HCT116 (cell line): ENCODE measurements at regions not wholly inside any gene's neighbourhood (a gene's known extent, or its start where the extent isn't known, plus 50 kb on each side); places are given as distances from the start of the nearest gene placed in this dataset.

Experiments
- POLR2AphosphoS5 ChIP-seq: IDR thresholded peaks from 2 replicates; pipeline ENCODE4 v1.6.1; 2011; ENCODE audit warnings: mild to moderate bottlenecking, low read depth, low read length, moderate library complexity
- SIN3A ChIP-seq: IDR thresholded peaks from 2 replicates; pipeline ENCODE4 v1.6.1; 2012; ENCODE audit warnings: low read depth
- TF ChIP-seq, protein P1 (sequence below), 3 experiments: fragments of 200-600 bp in 1 of 3; sonication (generic) in 1 of 3; IDR thresholded peaks in 2 of 3; conservative IDR thresholded peaks in 1 of 3; 2 replicates each; pipeline ENCODE4 v1.5.1; 2012 to 2017; ENCODE audit warnings: low read depth in 2 of 3, low read length in 2 of 3, antibody characterized with exemption in 1 of 3, borderline replicate concordance in 1 of 3, control low read depth in 1 of 3, mild to moderate bottlenecking in 1 of 3, mixed read lengths in 1 of 3, mixed run types in 1 of 3, moderate library complexity in 1 of 3; ENCODE audit not compliant: insufficient read depth in 1 of 3

- TF ChIP-seq, protein P1, sequence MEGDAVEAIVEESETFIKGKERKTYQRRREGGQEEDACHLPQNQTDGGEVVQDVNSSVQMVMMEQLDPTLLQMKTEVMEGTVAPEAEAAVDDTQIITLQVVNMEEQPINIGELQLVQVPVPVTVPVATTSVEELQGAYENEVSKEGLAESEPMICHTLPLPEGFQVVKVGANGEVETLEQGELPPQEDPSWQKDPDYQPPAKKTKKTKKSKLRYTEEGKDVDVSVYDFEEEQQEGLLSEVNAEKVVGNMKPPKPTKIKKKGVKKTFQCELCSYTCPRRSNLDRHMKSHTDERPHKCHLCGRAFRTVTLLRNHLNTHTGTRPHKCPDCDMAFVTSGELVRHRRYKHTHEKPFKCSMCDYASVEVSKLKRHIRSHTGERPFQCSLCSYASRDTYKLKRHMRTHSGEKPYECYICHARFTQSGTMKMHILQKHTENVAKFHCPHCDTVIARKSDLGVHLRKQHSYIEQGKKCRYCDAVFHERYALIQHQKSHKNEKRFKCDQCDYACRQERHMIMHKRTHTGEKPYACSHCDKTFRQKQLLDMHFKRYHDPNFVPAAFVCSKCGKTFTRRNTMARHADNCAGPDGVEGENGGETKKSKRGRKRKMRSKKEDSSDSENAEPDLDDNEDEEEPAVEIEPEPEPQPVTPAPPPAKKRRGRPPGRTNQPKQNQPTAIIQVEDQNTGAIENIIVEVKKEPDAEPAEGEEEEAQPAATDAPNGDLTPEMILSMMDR (IDR thresholded peaks at IDR 0.05 in 2 of 3, conservative IDR thresholded peaks at IDR 0.05 in 1 of 3; ENCODE audit: borderline replicate concordance in 1 of 3, insufficient read depth in 1 of 3, low read depth in 2 of 3, low read length in 2 of 3): no peak
- TF ChIP-seq POLR2AphosphoS5: no peak
- TF ChIP-seq SIN3A: no peak
Observed at GRCh38 chr2:58764338-58765104, 523.4 kb upstream of the FANCL start.
